GM13976 (cell line): ENCODE measurements at regions not wholly inside any gene's neighbourhood (a gene's known extent, or its start where the extent isn't known, plus 50 kb on each side); places are given as distances from the start of the nearest gene placed in this dataset.

Source experiments
- DNase-seq: peaks from one replicate; pipeline ENCODE4 v3.0.0; 2012; ENCODE audit warnings: low spot score
- CTCF ChIP-seq: IDR thresholded peaks from 2 replicates; pipeline ENCODE4 v1.5.1; 2012; ENCODE audit warnings: borderline replicate concordance, mild to moderate bottlenecking; ENCODE audit not compliant: insufficient read depth; ENCODE audit errors: extremely low read depth, missing control alignments, control extremely low read depth
- in situ Hi-C: fragments of 300-500 bp; cut with MboI; formaldehyde crosslinking; loops from one replicate; pipeline ENCODE4 v1.12.0; 2022; ENCODE audit warnings: low sequenced_read_pairs, mixed read lengths, inconsistent platforms; ENCODE audit not compliant: unreplicated experiment

- in situ Hi-C loops, result no loop called here
- no peak for DNase-seq
- no peak for TF ChIP-seq CTCF
These were observed 77.5 kb upstream of the ESR1 start for GRCh38 chr6:151729829-151730495.

GRCh38 chr6:151730496-151730870, 77.0 kb upstream of the ESR1 start:
- no peak for DNase-seq
- in situ Hi-C loops, result no loop called here

GRCh38 chr6:151731313-151731712, 76.2 kb upstream of the ESR1 start:
- in situ Hi-C loops, result no loop called here

More at GRCh38 chr6:151730496-151730870, 77.0 kb upstream of the ESR1 start:
- TF ChIP-seq CTCF, result no peak

GRCh38 chr6:151733680-151734320, 73.7 kb upstream of the ESR1 start:
- no peak for DNase-seq
- TF ChIP-seq CTCF, result no peak
- in situ Hi-C loops, result no loop called here

More at GRCh38 chr6:151731313-151731712, 76.2 kb upstream of the ESR1 start:
- no peak for TF ChIP-seq CTCF
- DNase-seq, result no peak

GRCh38 chr6:151738267-151738666, 69.2 kb upstream of the ESR1 start:
- in situ Hi-C loops, result no loop called here
- DNase-seq, result no peak

GRCh38 chr6:151738960-151739359, 68.5 kb upstream of the ESR1 start:
- no peak for TF ChIP-seq CTCF
- no peak for DNase-seq
- in situ Hi-C loops, result no loop called here

More at GRCh38 chr6:151738267-151738666, 69.2 kb upstream of the ESR1 start:
- TF ChIP-seq CTCF, result no peak
